OCI-LY3 (cell line): ENCODE measurements at regions not wholly inside any gene's neighbourhood (a gene's known extent, or its start where the extent isn't known, plus 50 kb on each side); places are given as distances from the start of the nearest gene placed in this dataset.
"Not testable (repeated sequence)": the region's sequence is repeated elsewhere in the genome, so short reads cannot be mapped to it uniquely, and the experiment has no call there.

ENCODE experiments used
- H2AFZ ChIP-seq: fragments of 200-600, 300-600 bp; shearing (Covaris generic); 2 replicates; pipeline ENCODE4 v1.6.0; 2014; ENCODE audit warnings: antibody characterized with exemption, low read depth, low read length
- H3K27ac ChIP-seq: fragments of 200-600, 300-600 bp; sonication (generic); 2 replicates; pipeline ENCODE4 v1.5.1; 2014; ENCODE audit warnings: mild to moderate bottlenecking, low read length, moderate library complexity, mixed read lengths
- H3K27me3 ChIP-seq: fragments of 200-600, 300-600 bp; sonication (generic); 2 replicates; pipeline ENCODE4 v1.6.1; 2014; ENCODE audit warnings: low read depth, low read length, mixed read lengths
- H3K36me3 ChIP-seq: fragments of 200-600, 300-600 bp; sonication (generic); replicated peaks from 2 replicates; pipeline ENCODE3; 2014; ENCODE audit warnings: low read depth, low read length, mixed read lengths
- H3K4me1 ChIP-seq: fragments of 300-600, 200-600 bp; sonication (generic); 2 replicates; pipeline ENCODE4 v1.6.1; 2014; ENCODE audit warnings: low read length, mixed read lengths
- H3K4me2 ChIP-seq: fragments of 200-600, 300-600 bp; sonication (generic); 2 replicates; pipeline ENCODE4 v1.6.1; 2014; ENCODE audit warnings: low read length, mixed read lengths
- H3K4me3 ChIP-seq: fragments of 300-600, 200-600 bp; sonication (generic); 2 replicates; pipeline ENCODE4 v1.5.1; 2014; ENCODE audit warnings: antibody characterized with exemption, mild to moderate bottlenecking, low read length, moderate library complexity
- H3K79me2 ChIP-seq: fragments of 300-600, 200-600 bp; shearing (Covaris generic); 2 replicates; pipeline ENCODE4 v1.6.1; 2014; ENCODE audit warnings: mild to moderate bottlenecking, low read length, mixed read lengths
- H3K9ac ChIP-seq: fragments of 300-600, 200-600 bp; shearing (Covaris generic); 2 replicates; pipeline ENCODE4 v1.6.0; 2014; ENCODE audit warnings: mild to moderate bottlenecking, low read length, moderate library complexity
- H3K9me3 ChIP-seq: fragments of 200-600, 300-600 bp; shearing (Covaris generic); 2 replicates; pipeline ENCODE4 v1.6.1; 2014; ENCODE audit warnings: low read length, mixed read lengths; ENCODE audit not compliant: insufficient read depth
- H4K20me1 ChIP-seq: fragments of 200-600, 300-600 bp; sonication (generic); 2 replicates; pipeline ENCODE4 v1.6.1; 2016; ENCODE audit warnings: low read length, mixed read lengths; ENCODE audit not compliant: insufficient read depth
- EZH2phosphoT487 ChIP-seq: fragments of 200-600 bp; shearing (Covaris generic); IDR thresholded peaks from 2 replicates; pipeline ENCODE4 v1.6.1; 2018; ENCODE audit warnings: antibody characterized with exemption, mixed run types, low read depth
- TF ChIP-seq, protein P1 (sequence below): fragments of 200-600, 300-600 bp; sonication (generic); IDR thresholded peaks from 2 replicates; pipeline ENCODE4 v1.5.1; 2014; ENCODE audit warnings: antibody characterized with exemption, low read length, low read depth

GRCh38 chr18:67402543-67402942 is 114.0 kb downstream of the DSEL start:
- H3K36me3 ChIP-seq: no peaks in the 10 kb centered on the region
- H3K27ac ChIP-seq: no peak overlapping the region
- no peak overlapping the region for H3K9ac ChIP-seq
- H3K79me2 ChIP-seq: no peaks in the 10 kb centered on the region
- no peaks in the 10 kb centered on the region for H4K20me1 ChIP-seq
- no peak for TF ChIP-seq EZH2phosphoT487
- TF ChIP-seq, protein P1, sequence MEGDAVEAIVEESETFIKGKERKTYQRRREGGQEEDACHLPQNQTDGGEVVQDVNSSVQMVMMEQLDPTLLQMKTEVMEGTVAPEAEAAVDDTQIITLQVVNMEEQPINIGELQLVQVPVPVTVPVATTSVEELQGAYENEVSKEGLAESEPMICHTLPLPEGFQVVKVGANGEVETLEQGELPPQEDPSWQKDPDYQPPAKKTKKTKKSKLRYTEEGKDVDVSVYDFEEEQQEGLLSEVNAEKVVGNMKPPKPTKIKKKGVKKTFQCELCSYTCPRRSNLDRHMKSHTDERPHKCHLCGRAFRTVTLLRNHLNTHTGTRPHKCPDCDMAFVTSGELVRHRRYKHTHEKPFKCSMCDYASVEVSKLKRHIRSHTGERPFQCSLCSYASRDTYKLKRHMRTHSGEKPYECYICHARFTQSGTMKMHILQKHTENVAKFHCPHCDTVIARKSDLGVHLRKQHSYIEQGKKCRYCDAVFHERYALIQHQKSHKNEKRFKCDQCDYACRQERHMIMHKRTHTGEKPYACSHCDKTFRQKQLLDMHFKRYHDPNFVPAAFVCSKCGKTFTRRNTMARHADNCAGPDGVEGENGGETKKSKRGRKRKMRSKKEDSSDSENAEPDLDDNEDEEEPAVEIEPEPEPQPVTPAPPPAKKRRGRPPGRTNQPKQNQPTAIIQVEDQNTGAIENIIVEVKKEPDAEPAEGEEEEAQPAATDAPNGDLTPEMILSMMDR: no peak
- H3K27me3 ChIP-seq: no peaks in the 10 kb centered on the region
- H3K4me3 ChIP-seq: no peak overlapping the region
- H3K4me1 ChIP-seq: peaks cover 16% of the 10 kb centered on the region
- H3K4me2 ChIP-seq: no peak overlapping the region
- no peaks in the 10 kb centered on the region for H3K9me3 ChIP-seq
- H2AFZ ChIP-seq: no peak overlapping the region

GRCh38 chr18:67400502-67401117 is 115.9 kb downstream of the DSEL start:
- Histone ChIP-seq H3K9me3 (peaks cover 6% of the 10 kb centered on the region), H3K79me2 (no peaks in the 10 kb centered on the region), H4K20me1 (no peaks in the 10 kb centered on the region), H3K4me1 (peaks cover 16% of the 10 kb centered on the region), H3K4me2 (peak overlapping the region; percentile 29), H2AFZ (peak overlapping the region; percentile 70; the same call in 1 of the 2 replicates), H3K27ac (no peak overlapping the region), H3K27me3 (no peaks in the 10 kb centered on the region), H3K4me3 (no peak overlapping the region), H3K9ac (no peak overlapping the region), H3K36me3 (no peaks in the 10 kb centered on the region)
- TF ChIP-seq, protein P1: no peak
- no peak for TF ChIP-seq EZH2phosphoT487

DNA sequence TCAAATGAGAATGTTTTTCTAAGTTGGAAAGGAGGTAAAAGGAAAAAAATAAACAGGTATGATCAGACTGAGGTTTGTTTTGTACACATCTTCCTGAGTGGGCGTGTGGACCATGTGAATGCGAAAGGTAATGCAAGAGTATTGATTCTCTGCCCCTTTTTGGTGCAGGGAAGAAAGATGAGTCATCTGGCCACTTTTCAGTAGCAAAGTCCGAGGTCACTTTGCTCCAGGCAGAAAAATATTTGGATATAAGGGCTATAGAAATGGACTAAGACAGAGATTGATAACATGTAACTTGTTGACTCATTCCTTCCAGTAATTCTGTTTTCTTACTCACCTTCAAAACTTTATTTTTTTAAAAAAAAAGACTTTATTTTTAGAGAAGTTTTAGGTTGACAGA is 130.5 kb downstream of the DSEL start:
- H3K79me2 ChIP-seq: no peaks in the 10 kb centered on the region
- H3K27me3 ChIP-seq: no peaks in the 10 kb centered on the region
- H3K36me3 ChIP-seq: no peaks in the 10 kb centered on the region
- no peaks in the 10 kb centered on the region for H3K9me3 ChIP-seq
- no peak overlapping the region for H3K4me3 ChIP-seq
- H3K4me1 ChIP-seq: no peaks in the 10 kb centered on the region
- H3K4me2 ChIP-seq: no peak overlapping the region
- H3K27ac ChIP-seq: no peak overlapping the region
- no peaks in the 10 kb centered on the region for H4K20me1 ChIP-seq
- H3K9ac ChIP-seq: no peak overlapping the region
- no peak overlapping the region for H2AFZ ChIP-seq
- TF ChIP-seq EZH2phosphoT487: no peak
- TF ChIP-seq, protein P1: no peak

GRCh38 chr18:67385455-67385854 is 131.1 kb downstream of the DSEL start:
- H3K4me1 ChIP-seq: no peaks in the 10 kb centered on the region
- H3K79me2 ChIP-seq: no peaks in the 10 kb centered on the region
- no peaks in the 10 kb centered on the region for H3K9me3 ChIP-seq
- peak overlapping the region; percentile 12; the same call in 1 of the 2 replicates for H2AFZ ChIP-seq
- no peak for TF ChIP-seq EZH2phosphoT487
- TF ChIP-seq, protein P1: no peak
- H3K27ac ChIP-seq: no peak overlapping the region
- H3K36me3 ChIP-seq: no peaks in the 10 kb centered on the region
- no peak overlapping the region for H3K4me2 ChIP-seq
- H3K9ac ChIP-seq: no peak overlapping the region
- H3K4me3 ChIP-seq: no peak overlapping the region
- no peaks in the 10 kb centered on the region for H3K27me3 ChIP-seq
- no peaks in the 10 kb centered on the region for H4K20me1 ChIP-seq

- not testable (repeated sequence) for H3K4me3 ChIP-seq, H3K27ac ChIP-seq, H3K4me1 ChIP-seq, H3K4me2 ChIP-seq, H3K9me3 ChIP-seq, H3K27me3 ChIP-seq, H3K9ac ChIP-seq, H4K20me1 ChIP-seq, H3K79me2 ChIP-seq, H2AFZ ChIP-seq, H3K36me3 ChIP-seq
Observed at GRCh38 chr18:67384057-67384456, 132.5 kb downstream of the DSEL start.
